ENCODE measurements at regions not wholly inside any gene's neighbourhood (a gene's known extent, or its start where the extent isn't known, plus 50 kb on each side); places are given as distances from the start of the nearest gene placed in this dataset.

GRCh38 chr3:68482565-68482964 lies 449.8 kb downstream of the TAFA4 start:
- no peaks in the 10 kb centered on the region for H4K20me1 ChIP-seq
- no peaks in the 10 kb centered on the region for H3K9me3 ChIP-seq (replicated peaks in 1 of 11)
- no peak overlapping the region for H3K4me2 ChIP-seq
- no peaks in the 10 kb centered on the region for H3K27me3 ChIP-seq
- H3K9ac ChIP-seq, result no peak overlapping the region
- H3K4me3 ChIP-seq, result no peak overlapping the region
- no peaks in the 10 kb centered on the region for H3K4me1 ChIP-seq
- no peaks in the 10 kb centered on the region for H3K36me3 ChIP-seq
- H3K27ac ChIP-seq, result no peak overlapping the region
- TF ChIP-seq Cebpa-rat (IDR thresholded peaks at IDR 0.05), result no peak

- H3K4me1 ChIP-seq, result no peaks in the 10 kb centered on the region
- no peaks in the 10 kb centered on the region for H3K27me3 ChIP-seq
- no peak for TF ChIP-seq Cebpa-rat (IDR thresholded peaks at IDR 0.05)
- no peak overlapping the region for H3K4me3 ChIP-seq
- no peak overlapping the region for H3K9ac ChIP-seq
- H3K36me3 ChIP-seq, result no peaks in the 10 kb centered on the region
- no peak overlapping the region for H3K27ac ChIP-seq
- no peak overlapping the region for H3K4me2 ChIP-seq
- no peaks in the 10 kb centered on the region for H3K9me3 ChIP-seq (replicated peaks in 1 of 11)
- no peaks in the 10 kb centered on the region for H4K20me1 ChIP-seq
Observed at GRCh38 chr3:68479779-68480178, 452.6 kb downstream of the TAFA4 start.

DNA sequence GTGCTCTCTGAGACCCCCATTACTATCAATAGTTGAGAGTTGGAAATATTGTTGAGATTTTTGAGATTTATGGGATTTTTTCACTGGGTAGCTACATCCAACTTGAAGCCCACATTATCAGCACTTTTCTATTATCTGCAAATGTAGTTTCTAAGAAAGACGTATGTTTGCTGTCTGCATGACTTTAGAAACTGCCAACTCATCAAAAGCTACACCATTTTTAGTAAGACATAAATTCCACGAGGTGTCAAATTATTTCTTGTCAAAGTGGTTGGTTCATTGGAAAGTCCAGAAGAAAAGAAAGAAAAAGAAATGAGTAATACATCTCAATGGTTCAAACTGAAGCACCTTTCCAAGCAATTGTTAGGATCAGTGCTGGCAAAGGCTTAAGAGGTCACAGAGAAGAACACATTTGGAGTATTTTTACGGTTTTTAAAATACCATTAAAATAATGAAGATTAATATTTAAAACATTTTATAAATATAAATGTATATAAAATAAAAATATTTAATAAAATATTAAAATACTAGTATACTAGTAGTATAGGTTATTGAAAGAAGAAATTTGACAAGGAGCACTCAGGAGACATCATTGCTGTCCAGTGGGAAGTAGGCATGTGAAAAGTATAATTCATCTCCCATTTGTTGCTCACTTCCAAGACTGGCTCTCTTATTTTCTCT lies 463.5 kb downstream of the TAFA4 start:
- Histone ChIP-seq H3K36me3 (no peaks in the 10 kb centered on the region), H3K27ac (no peak overlapping the region), H3K4me1 (no peaks in the 10 kb centered on the region), H4K20me1 (no peaks in the 10 kb centered on the region), H3K27me3 (no peaks in the 10 kb centered on the region), H3K9ac (no peak overlapping the region), H3K4me2 (no peak overlapping the region), H3K4me3 (no peak overlapping the region), H3K9me3 (replicated peaks in 1 of 11) (peaks cover 0 to 11% (median 7%) of the 10 kb centered on the region in 11 experiments; a peak in 8 of 22 replicates)
- TF ChIP-seq Cebpa-rat (IDR thresholded peaks at IDR 0.05), result no peak

- Histone ChIP-seq H4K20me1 (no peaks in the 10 kb centered on the region), H3K4me3 (no peak overlapping the region), H3K9me3 (replicated peaks in 1 of 11) (peaks cover 0 to 11% (median 7%) of the 10 kb centered on the region in 11 experiments; a peak in 8 of 22 replicates), H3K4me2 (no peak overlapping the region), H3K27me3 (no peaks in the 10 kb centered on the region), H3K36me3 (no peaks in the 10 kb centered on the region), H3K27ac (no peak overlapping the region), H3K9ac (no peak overlapping the region), H3K4me1 (no peaks in the 10 kb centered on the region)
- no peak for TF ChIP-seq Cebpa-rat (IDR thresholded peaks at IDR 0.05)
Observed at GRCh38 chr3:68467465-68467864, 464.9 kb downstream of the TAFA4 start.

- Histone ChIP-seq H3K4me3 (no peak overlapping the region), H3K9me3 (replicated peaks in 1 of 11) (peaks cover 0 to 16% (median 4%) of the 10 kb centered on the region in 11 experiments; a peak in 6 of 22 replicates), H3K4me2 (no peak overlapping the region), H3K27me3 (no peaks in the 10 kb centered on the region), H3K4me1 (no peaks in the 10 kb centered on the region), H3K27ac (no peak overlapping the region), H3K9ac (no peak overlapping the region), H4K20me1 (no peaks in the 10 kb centered on the region), H3K36me3 (no peaks in the 10 kb centered on the region)
- TF ChIP-seq Cebpa-rat (IDR thresholded peaks at IDR 0.05), result no peak
Observed at GRCh38 chr3:68458581-68458980, 473.8 kb downstream of the TAFA4 start.

DNA sequence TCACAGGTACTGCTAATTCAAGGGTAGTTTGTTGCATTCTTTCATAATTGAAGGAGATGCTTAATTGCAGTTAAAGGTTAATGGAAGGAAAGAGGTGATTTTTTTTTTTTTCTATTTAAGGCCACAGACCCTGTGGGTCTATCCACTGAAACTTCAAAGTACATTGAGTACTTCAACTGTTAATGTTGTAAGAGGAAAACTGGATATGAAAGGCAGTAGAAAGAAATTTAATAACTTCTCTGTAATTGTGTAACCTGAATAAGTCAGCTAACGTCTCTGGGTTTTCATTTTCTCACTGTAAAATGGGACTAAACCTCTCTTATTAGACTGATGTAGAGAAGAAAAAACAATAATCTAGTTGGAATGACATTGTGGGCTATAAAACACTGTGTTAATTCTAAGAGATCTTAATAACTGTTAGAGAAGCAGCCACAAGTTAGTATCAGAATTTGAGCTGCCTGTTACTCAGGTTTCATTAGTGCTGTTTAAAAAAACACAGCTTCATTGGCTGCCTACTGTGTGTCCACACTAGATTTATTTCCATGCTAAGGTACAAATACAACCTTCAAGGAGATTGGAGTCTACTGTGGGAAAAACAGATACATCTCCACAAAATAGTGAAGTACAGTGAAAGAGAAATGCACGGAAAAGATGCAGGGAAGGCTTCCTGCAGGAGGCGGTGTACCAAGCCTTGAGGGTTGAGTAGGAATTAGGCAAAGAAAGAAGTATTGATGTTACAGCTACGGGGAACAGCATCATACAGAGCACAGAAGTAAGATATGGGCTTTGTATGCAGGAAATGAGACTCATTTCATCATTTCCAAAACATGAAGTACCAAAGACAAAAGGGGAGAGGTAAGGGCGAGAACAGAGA lies 483.6 kb downstream of the TAFA4 start:
- Histone ChIP-seq H3K36me3 (no peaks in the 10 kb centered on the region), H4K20me1 (no peaks in the 10 kb centered on the region), H3K9me3 (replicated peaks in 1 of 11) (no peaks in the 10 kb centered on the region), H3K27ac (no peak overlapping the region), H3K27me3 (no peaks in the 10 kb centered on the region), H3K4me3 (no peak overlapping the region), H3K9ac (no peak overlapping the region), H3K4me1 (no peaks in the 10 kb centered on the region), H3K4me2 (no peak overlapping the region)
- TF ChIP-seq Cebpa-rat (IDR thresholded peaks at IDR 0.05), result no peak

DNA sequence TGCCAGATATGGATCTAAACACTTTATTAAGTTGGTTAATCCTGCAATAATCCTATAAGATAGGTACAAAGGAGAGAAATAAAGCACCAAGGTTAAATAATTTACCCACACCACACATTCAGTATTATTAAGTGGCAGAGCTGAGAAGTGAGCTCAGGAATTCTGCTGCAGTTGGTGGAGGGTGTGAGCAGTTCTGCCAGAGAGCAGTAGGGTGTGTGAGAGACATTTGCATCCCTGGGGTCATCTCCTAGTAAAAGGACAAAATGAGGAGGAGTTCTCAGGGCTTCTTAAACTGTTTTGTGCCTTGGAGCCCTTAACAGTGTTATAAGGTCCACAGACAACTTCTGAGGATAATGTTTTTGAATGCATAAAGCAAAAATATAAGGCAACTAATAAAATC lies 484.5 kb downstream of the TAFA4 start:
- Histone ChIP-seq H3K9me3 (replicated peaks in 1 of 11) (no peaks in the 10 kb centered on the region), H3K27ac (no peak overlapping the region), H4K20me1 (no peaks in the 10 kb centered on the region), H3K9ac (no peak overlapping the region), H3K36me3 (no peaks in the 10 kb centered on the region), H3K4me1 (no peaks in the 10 kb centered on the region), H3K4me2 (no peak overlapping the region), H3K27me3 (no peaks in the 10 kb centered on the region), H3K4me3 (no peak overlapping the region)
- no peak for TF ChIP-seq Cebpa-rat (IDR thresholded peaks at IDR 0.05)

DNA sequence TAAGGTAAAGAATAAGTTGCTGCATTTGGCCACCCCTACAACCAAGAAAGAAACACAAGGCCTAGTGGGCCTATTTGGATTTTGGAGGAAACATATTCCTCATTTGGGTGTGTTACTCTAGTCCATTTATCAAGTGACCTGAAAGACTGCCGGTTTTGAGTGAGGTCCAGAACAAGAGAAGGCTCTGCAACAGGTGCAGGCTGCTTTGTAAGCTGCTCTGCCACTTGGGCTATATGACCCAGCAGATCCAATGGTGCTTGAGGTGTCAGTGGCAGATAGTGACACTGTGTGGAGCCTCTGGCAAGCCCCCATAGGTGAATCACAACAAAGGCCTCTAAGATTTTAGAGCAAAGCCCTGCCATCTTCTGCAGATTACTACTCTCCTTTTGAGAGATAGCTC lies 491.3 kb downstream of the TAFA4 start:
- Histone ChIP-seq H3K4me2 (no peak overlapping the region), H3K27ac (no peak overlapping the region), H3K4me3 (no peak overlapping the region), H3K4me1 (no peaks in the 10 kb centered on the region), H3K36me3 (no peaks in the 10 kb centered on the region), H3K9me3 (replicated peaks in 1 of 11) (peaks cover 0 to 11% (median 9%) of the 10 kb centered on the region in 11 experiments; a peak in 12 of 22 replicates), H3K9ac (no peak overlapping the region), H3K27me3 (no peaks in the 10 kb centered on the region), H4K20me1 (no peaks in the 10 kb centered on the region)
- no peak for TF ChIP-seq Cebpa-rat (IDR thresholded peaks at IDR 0.05)

DNA sequence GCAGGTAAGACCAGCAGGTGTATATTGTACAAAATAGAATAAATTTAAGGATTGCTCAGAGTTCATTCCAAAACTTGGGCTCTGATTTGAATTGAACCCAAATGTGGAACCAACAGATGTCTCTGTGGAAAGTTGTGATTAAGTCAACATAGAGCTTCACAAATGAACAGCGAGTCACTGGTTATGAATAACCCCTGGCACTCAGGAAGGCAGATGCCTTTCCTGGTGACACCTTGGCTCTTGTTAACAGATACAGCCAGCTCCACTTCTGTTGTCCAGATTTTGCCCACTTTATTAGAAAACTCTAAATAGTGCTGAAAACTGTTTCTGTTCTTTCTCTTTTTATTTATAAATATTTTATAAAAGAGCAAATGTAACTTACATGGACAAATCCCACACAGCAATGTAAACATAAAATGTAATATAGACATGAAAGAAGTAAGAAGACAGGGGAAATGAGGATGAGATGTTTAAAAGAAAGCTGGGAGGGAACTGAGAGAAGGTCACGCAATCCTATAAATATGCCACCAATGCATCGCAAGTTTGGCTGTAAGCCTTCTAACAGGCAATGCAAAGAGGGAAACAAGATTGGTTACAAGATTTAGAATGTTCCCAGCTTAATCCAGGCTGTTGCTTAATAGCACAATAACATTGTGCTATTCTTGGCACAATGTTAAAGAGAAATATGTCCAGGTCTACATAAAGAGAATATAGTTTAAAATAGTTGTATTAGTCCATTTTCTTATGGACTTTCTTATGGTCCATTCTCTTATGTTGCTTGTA lies 495.5 kb downstream of the TAFA4 start:
- Histone ChIP-seq H3K27ac (no peak overlapping the region), H3K4me1 (no peaks in the 10 kb centered on the region), H4K20me1 (no peaks in the 10 kb centered on the region), H3K36me3 (no peaks in the 10 kb centered on the region), H3K9ac (no peak overlapping the region), H3K9me3 (replicated peaks in 1 of 11) (peaks cover 0 to 11% (median 9%) of the 10 kb centered on the region in 11 experiments; a peak in 12 of 22 replicates), H3K4me3 (no peak overlapping the region), H3K4me2 (no peak overlapping the region), H3K27me3 (no peaks in the 10 kb centered on the region)
- no peak for TF ChIP-seq Cebpa-rat (IDR thresholded peaks at IDR 0.05)
